IMR-90 (cell line): ENCODE measurements at regions not wholly inside any gene's neighbourhood (a gene's known extent, or its start where the extent isn't known, plus 50 kb on each side); places are given as distances from the start of the nearest gene placed in this dataset.

Experiments
- BHLHE40 ChIP-seq: fragments of 150-350 bp; IDR thresholded peaks from 2 replicates; pipeline ENCODE4 v1.6.1; 2016; ENCODE audit warnings: mild to moderate bottlenecking, low read depth, low read length
- MXI1 ChIP-seq: IDR thresholded peaks from 2 replicates; pipeline ENCODE4 v1.6.1; 2012; ENCODE audit warnings: low read depth, mild to moderate bottlenecking, low read length, moderate library complexity, borderline replicate concordance
- NFE2L2 ChIP-seq: fragments of 150-350 bp; IDR thresholded peaks from 2 replicates; pipeline ENCODE4 v1.6.1; 2016; ENCODE audit warnings: low read depth, mild to moderate bottlenecking, low read length
- POLR2A ChIP-seq: IDR thresholded peaks from 2 replicates; pipeline ENCODE4 v1.6.1; 2012; ENCODE audit warnings: mild to moderate bottlenecking, low read depth, low read length
- RAD21 ChIP-seq: IDR thresholded peaks from 2 replicates; pipeline ENCODE4 v1.6.1; 2012; ENCODE audit warnings: low read length, improper control_type of control experiment
- RFX5 ChIP-seq: IDR thresholded peaks from 2 replicates; pipeline ENCODE4 v1.8.0; 2012; ENCODE audit warnings: low read depth, mild to moderate bottlenecking, low read length, moderate library complexity
- SMC3 ChIP-seq: fragments of 150-350 bp; IDR thresholded peaks from 2 replicates; pipeline ENCODE4 v1.6.1; 2016; ENCODE audit warnings: low read depth, mild to moderate bottlenecking, antibody characterized with exemption, low read length, moderate library complexity
- TF ChIP-seq, protein P1 (sequence below): conservative IDR thresholded peaks from 2 replicates; pipeline ENCODE4 v1.5.1; 2012; ENCODE audit warnings: mild to moderate bottlenecking, low read depth, low read length, improper control_type of control experiment
- TF ChIP-seq, protein P2 (sequence below): fragments of 150-350 bp; IDR thresholded peaks from 2 replicates; pipeline ENCODE4 v1.6.1; 2017; ENCODE audit warnings: mild to moderate bottlenecking, antibody characterized with exemption, low read length, low read depth

DNA sequence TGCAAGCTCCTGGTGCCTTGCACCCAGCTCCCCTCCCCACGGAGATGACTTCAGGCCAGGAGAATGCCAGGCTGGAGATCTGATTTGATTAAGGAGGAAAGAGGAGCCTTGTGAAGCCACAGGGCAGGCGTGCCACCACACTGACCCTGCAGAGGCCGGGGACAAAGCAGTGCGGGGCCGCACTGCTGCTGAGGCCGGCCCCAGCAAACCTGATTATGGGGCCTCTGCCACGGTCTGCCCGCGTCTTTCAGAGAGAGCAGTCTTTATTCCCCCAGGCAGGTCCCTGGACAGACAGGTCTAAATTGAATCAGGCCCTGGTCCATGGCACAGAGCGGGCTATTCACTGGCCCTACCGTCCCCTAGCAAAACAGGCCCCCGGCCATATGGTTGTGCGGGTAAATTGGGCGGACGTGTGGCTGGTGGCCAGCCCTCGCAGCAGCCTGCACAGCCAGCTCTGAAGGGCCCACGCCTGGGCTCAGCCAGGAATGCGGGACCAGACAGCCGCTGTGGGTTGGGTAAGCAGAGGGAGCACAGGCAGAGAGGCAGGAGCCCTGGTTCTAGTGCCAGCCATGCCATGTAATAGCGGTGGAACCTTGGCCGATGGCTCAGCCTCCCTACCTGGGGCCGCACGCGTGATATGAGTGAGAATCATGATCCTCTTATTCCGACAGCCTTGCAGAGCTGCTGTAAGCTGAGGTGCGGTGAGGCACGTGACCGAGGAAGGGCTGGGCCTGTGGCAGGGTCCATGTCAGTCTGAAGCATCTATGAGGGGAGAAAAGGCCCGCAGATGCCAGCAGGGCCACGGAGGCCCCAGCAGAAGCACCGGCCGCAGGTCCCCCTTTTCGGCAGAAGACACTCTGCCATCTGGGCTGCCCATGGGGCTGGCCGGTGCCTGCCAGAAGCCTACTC, 97.3 kb upstream of the MYCN start:
- TF ChIP-seq, protein P1, sequence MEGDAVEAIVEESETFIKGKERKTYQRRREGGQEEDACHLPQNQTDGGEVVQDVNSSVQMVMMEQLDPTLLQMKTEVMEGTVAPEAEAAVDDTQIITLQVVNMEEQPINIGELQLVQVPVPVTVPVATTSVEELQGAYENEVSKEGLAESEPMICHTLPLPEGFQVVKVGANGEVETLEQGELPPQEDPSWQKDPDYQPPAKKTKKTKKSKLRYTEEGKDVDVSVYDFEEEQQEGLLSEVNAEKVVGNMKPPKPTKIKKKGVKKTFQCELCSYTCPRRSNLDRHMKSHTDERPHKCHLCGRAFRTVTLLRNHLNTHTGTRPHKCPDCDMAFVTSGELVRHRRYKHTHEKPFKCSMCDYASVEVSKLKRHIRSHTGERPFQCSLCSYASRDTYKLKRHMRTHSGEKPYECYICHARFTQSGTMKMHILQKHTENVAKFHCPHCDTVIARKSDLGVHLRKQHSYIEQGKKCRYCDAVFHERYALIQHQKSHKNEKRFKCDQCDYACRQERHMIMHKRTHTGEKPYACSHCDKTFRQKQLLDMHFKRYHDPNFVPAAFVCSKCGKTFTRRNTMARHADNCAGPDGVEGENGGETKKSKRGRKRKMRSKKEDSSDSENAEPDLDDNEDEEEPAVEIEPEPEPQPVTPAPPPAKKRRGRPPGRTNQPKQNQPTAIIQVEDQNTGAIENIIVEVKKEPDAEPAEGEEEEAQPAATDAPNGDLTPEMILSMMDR, result no peak
- TF ChIP-seq RFX5 (no peak), SMC3 (no peak), RAD21 (no peak), POLR2A (no peak), BHLHE40 (no peak), MXI1 (no peak), NFE2L2 (no peak)
- TF ChIP-seq, protein P2, sequence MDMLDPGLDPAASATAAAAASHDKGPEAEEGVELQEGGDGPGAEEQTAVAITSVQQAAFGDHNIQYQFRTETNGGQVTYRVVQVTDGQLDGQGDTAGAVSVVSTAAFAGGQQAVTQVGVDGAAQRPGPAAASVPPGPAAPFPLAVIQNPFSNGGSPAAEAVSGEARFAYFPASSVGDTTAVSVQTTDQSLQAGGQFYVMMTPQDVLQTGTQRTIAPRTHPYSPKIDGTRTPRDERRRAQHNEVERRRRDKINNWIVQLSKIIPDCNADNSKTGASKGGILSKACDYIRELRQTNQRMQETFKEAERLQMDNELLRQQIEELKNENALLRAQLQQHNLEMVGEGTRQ, result no peak
